GM18873 (cell line): ENCODE measurements at regions not wholly inside any gene's neighbourhood (a gene's known extent, or its start where the extent isn't known, plus 50 kb on each side); places are given as distances from the start of the nearest gene placed in this dataset.

Source experiments
- ATAC-seq: cut with Tn5 transposase; IDR thresholded peaks from one replicate; pipeline ENCODE4 v1.9.1; 2021; ENCODE audit warnings: mild to moderate bottlenecking, moderate library complexity, moderate number of reproducible peaks; ENCODE audit not compliant: unreplicated experiment, low FRiP score

GRCh38 chr9:14365670-14366069, 51.7 kb upstream of the NFIB start:
- ATAC-seq, result no peak
